Daoy (cell line): ENCODE measurements at regions not wholly inside any gene's neighbourhood (a gene's known extent, or its start where the extent isn't known, plus 50 kb on each side); places are given as distances from the start of the nearest gene placed in this dataset.
"Not testable (repeated sequence)": the region's sequence is repeated elsewhere in the genome, so short reads cannot be mapped to it uniquely, and the experiment has no call there.

Experiments
- DNase-seq: peaks from one replicate; pipeline ENCODE4 v3.0.0-alpha.2; 2015; ENCODE audit warnings: low read depth

DNA sequence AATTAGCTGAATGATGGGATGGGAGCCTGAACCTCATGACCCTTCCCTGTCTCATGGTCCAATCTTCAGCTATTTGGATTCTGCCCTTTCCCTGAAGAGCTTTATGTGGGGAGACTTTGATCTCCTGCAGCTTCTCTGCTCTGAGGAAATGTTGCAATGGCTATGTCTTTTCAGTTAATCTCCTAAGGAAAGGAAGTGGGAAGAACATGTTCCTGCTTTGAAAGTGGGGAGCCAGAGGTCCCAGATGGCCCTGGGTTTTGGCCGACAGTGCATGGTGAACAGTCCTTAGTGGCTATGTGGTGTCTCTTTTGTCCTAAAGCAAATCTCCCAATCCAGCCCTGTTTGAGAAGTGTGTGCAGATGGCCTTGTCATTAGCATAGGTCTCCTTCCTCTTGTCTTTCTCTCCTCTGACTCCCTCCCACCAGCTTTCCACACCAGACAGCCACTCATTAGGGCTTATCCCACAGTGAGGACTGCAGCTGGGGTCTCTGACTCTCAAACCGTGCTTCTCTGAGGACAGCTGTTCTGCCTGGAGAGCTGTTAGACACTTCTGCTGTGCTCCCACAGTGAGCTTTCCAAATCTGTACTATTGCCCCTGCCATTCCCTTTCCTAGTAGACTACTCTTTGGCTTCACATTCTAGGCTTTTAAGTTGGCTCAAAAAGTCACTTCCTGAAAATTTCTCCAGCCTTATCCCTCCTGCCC is 365.8 kb upstream of the UMPS start:
- no peak for DNase-seq

DNA sequence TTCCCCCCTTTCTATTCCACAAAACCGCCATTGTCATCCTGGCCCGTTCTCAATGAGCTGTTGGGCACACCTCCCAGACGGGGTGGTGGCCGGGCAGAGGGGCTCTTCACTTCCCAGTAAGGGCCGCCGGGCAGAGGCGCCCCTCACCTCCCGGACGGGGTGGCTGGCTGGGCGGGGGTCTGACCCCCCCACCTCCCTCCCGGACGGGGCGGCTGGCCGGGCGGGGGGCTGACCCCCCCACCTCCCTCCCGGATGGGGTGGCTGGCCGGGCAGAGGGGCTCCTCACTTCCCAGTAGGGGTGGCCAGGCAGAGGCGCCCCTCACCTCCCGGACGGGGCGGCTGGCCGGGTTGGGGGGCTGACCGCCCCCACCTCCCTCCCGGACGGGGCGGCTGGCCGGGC is 363.6 kb upstream of the UMPS start:
- not testable (repeated sequence) for DNase-seq

DNA sequence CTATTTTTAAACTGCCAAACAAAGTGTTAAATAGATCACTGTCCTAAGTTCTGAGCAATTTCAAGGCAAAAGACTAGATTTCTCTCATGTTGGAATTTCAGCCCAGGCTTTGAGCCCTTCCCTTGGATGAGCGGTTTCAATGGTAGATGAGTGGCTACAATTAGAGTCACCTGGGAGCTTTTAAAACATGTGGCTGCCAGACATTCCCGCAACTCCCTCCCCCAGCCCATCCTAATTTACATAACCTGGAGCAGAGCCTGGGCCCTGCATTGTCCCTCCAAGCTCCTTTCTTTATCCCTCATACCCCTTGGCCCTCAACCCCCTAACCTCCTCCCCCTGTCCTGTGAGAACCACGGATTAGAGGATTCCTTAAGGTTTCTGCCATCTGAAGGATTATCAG is 357.5 kb upstream of the UMPS start:
- DNase-seq: no peak

DNA sequence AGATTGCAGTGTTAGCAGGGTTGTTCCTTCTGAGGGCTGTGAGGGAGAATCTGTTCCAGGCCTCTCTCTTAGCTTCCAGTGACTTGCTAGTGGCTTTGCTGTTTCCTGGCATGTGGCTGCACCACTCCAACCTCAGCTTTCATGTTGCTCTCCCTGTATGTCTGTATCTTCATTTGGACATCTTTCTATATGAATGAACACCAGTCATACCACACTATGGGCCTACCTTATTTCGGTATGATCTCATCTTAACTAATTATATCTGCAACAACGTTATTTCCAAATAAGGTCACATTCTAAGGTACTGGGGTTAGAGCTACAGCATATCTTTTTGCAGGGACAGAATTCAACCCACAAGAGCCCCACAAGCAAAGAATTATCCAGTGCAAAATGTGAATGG is 356.7 kb upstream of the UMPS start:
- DNase-seq: no peak

DNA sequence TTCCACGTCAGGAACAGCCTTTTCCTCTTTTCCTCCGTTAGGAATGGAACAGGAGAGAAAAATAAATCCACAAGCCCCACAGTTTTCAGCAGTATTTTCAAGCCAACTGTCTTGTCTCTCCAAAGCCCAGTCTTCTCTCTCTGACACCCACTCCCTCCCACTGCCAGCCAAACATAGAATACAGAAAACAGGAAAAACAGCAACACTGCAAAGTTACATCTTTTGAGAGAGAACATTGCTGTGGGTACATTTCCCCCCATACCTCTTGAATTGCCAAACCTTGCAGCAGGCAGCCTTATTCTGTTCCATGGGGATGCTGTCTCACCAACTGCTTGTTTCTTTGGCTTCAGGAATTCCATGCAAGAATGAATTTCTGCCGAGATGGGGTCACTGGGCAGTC is 355.7 kb upstream of the UMPS start:
- no peak for DNase-seq

DNA sequence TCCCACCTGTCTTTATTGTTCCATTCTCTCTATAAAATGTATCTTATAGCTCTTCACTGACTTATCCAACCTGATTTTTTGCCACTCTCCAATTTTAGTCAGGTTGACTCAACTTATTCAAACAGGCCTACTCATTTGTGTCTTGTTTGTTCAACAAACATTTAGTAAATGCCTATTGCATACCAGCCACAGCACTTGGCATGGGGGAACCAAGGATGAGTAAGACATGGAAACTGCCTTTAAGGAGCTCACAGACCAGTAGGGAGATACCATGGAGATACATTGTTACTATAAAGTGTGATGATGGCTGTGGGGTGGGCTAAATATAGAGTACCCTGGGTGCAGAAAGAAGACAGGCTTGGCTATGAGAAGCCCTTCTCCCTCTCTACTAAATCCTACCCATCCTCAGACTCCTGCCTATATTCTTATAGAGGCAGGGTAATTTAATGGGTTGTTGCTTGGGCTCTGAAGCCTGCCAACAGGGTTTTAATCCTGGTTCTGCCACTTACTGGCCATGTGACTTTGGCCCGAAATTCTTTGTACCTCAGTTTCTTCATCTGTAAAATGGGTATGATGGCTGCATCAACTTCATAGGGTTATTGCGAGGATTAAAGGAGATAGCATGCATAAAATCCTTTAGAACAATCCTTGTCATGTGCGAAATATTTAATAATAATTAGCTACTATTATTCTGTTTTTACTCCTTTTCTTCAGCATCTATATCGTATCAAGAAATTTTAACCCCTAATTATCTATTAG is 348.5 kb upstream of the UMPS start:
- no peak for DNase-seq

DNA sequence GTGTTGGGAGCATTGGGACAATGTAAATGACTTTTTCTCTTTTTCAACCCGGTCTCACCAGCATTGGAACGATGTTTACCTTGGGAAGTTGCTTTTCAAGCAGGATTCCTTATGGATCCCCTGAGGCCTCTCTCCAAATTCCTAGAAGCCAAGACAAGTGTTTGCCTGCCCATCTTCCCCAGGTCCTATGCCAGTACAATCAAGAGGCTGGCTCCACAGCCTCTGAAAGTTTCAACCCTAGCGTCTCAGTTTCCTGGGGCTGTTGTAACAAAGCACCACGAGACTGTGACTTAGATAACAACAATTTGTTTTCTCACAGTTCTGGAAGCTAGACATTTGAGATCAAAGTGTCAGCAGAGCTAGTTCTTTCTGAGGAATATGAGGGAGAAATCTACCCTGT is 347.2 kb upstream of the UMPS start:
- DNase-seq: no peak

DNA sequence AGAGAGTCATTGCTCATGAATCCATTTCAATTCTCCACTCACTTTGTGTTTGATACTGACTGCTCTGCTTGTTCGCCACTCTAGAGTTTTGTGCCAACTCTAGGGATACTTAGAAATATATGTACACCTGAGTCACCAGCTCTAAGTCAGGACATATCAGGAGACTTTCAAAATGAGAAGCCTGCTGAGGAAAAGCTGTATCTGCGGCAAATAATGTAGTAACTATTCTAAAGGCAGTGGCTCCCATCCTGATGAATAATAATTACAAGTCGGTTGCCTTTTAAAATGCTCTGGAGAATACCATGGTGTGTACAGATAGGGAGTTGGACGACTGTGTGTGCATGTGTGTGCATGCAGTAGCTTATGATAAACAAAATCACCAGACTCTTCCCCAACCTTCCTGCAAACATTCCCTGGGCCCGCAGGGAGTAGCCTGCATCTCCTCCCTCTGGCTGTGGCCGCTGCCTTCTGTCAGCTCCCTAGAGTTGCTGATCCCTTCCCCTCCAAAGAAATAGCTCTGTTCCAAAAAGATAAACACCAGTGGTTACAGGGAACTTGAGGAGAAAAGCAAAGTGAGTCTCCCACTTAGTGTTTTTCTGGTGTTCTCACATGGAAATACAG is 346.3 kb upstream of the UMPS start:
- DNase-seq: no peak

DNA sequence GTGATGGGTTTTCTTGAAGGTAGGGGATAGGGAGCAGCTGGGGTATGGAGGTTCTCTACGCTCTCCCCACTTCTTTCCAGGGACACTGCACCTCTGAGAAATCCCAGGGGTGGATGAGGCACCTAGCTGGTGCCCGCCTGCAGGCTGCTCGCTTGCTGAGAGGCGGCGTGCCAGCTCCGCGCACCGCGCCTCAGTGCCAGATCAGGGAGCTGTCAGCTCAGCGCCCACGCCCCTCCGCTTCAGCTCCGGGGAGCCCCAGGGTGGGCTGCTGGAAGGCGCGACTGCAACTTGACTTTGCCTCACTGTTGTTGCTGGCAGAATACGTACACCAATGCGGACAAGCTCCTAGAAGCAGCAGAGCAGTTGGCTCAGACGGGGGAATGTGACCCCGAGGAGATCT is 345.7 kb upstream of the UMPS start:
- DNase-seq: no peak

DNA sequence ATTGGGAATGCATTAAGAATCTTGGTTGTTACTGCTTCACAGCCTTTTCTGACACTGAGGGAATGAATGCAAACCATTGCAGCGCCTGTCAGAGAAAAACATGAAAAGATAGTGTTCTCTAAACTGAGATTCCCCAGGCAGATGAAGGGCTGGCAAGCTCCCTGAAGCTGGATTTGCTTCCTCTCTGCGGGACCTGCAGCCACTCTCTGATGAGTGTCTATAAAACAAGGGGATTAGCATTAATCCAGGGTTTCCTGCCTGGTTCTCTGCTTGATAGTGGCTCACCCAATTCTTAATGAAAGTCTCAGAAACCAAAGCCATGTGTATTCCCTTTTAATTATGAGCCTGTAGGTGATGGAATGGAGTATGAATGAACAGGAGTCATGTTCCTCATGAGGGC is 344.3 kb upstream of the UMPS start:
- DNase-seq: no peak

DNA sequence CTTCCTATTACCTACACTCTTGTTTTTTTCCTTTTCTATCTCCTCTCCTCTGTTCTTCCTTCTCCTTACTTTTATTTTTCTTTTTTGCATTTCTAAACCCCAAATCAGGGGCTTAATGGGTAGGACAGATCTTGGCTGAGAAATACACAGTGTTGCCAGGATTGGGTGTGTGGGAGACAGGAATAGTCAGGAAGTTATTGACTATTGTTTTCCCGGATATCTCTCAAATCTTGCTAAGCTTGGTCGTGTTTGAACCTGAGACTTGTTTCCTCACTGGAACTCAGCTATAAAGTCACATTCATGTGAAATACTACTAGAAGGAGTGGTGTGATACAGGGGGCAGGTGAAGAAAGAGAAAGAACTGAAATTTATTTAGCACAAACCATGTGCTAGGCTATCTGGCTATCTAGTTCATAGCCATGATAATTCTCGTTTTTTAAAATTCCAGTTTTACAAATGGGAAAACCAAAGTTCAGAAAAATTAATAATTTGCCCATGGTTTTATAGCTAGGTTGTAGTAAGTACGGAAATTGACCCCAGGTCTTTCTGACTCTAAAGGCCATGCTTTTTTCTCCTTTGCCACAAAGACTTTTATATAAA is 343.2 kb upstream of the UMPS start:
- DNase-seq: no peak

DNA sequence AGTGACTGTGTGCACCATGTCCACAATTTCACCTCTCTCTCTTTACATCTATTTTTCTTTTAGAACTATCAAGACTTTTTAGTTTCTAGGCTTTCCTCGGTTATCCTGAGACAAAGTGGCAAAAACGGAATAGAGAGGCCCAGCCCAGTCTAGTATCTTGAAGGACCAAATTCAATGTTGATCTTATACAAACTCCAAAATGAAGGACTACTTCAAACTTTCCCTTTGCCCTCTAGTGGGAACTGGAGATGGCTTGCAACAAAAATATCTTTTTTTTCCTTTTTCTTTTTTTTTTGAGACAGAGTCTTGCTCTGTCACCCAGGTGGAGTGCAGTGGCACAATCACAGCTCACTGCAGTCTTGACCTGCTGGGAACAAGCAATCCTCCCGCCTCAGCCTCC is 338.5 kb upstream of the UMPS start:
- no peak for DNase-seq

DNA sequence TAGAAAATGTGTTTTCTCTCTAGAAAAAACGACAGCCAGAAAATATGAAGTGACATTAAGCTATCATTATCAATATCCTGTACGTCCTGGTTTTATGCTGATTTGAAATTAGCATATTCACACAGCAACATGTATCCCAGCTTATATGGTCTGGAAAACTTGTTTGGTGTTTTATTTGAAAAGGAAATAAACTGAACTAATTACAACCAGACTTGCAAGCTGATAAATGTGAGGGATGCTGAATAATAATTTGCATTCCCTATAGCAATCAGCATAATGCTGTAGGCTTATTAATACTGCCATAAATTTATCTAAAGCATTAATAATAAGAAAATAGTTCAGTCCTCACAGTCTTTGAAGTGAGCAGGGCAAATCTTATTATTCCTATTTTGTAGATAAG is 336.9 kb upstream of the UMPS start:
- no peak for DNase-seq

DNA sequence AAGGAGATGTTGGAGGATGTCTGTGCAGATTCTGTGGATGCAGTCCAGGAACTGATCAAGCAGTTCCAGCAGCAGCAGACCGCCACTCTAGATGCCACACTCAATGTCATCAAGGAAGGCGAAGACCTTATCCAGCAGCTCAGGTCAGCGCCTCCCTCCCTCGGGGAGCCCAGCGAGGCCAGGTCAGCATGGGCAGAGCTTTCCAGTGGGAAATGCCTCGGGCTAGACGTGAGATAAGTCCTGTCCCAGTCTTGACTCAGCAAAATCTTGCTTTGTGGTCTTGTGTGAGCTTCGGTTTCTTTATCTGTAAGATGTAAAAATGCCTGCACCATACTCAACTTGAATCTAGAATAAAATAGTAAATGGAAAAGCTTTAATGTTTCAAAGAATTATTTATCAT is 335.1 kb upstream of the UMPS start:
- DNase-seq: no peak

DNA sequence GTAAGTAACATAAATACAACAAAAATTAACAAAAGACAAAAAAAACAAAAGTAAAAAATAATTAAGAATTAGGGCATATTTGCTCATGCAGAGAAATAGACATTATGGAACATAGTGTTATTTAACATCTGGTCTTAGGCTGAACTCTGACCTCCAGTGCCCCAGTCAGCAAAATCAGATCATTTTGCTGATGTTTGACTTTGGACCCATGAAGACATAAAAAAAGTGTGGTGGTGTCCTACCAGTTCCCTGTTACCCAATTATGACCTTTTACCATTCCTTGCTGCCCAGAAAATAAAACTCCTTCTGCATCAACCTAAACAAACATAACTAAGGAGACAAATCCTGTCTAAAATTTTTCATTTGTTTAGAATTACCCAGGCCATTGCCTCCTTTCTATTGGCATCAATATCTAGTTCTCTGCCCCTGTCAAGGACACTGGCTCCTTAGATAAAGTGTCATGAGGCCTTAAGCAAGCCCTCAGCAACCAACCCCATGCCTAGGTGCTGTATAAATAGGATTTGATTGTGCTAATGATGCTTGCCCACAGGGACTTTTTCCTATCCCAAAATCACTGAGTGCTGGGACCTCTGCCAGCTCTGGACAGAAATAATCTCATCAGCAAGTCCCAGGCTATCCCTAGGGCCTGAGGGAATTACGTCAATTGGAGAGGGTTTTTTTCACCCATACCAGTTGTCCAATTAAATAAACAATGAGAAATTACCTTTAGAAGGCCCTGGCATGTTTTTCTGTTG is 334.5 kb upstream of the UMPS start:
- DNase-seq: no peak

DNA sequence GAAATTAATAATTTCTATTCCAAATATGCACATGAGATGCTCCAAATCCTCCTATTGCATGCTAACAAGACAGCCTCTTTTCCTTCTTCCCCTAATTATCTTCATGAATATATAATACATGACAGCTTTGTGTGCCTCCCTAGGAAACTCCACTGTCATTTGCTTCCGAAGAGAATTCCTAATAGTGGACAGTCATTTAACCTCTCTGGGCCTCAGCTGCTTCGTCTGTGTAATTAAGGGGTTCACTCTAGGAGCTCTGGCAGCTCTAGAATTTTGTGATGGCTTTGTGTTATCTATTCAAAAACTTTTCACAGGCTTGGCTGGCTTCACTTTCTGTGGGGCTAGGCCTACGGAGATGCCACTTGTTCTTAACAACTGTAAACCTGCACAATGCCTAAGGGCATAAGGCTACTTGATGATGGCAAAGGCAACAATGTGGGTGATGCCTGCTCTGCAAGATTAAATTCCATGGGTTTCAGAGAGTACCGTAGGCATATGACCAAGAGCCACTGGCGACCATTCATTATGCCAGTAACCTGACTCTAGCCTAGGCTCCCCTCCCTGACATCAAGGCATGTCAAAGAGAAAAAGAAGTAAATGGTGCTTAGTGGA is 333.8 kb upstream of the UMPS start:
- no peak for DNase-seq

DNA sequence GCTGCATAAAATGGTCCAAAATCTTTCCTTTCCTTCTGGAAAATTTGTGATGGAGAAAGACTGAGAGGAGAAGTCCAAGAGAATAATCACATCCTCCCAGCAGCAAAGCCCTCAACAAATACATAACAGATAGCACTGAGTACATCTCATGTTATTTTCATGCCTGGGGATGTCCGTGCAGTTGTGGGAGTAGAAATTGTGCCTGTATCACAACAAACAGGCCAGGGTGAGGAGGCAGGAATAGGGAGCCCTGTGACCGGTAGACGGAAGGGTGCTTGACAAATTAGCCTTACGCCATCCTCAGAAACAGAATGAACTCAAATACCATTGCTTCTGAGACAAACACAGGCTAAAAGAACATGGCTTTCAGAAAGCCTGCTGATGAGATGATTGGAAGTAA is 333.2 kb upstream of the UMPS start:
- DNase-seq: no peak

DNA sequence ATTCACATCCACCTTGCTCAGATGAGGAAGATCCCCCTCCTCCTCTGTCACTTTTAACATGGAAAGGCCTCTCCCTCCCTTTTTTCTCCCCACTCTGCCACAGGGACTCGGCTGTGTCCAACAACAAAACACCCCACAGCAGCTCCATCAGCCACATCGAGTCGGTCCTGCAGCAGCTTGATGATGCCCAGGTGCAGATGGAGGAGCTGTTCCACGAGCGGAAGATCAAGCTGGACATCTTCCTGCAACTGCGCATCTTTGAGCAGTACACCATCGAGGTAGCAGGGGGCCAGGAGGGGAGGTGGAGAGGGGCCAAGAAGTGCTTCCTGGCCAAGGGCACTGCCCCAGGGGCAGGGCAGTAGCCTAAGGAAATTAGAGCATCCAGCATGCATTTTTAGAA is 331.7 kb upstream of the UMPS start:
- DNase-seq: no peak

DNA sequence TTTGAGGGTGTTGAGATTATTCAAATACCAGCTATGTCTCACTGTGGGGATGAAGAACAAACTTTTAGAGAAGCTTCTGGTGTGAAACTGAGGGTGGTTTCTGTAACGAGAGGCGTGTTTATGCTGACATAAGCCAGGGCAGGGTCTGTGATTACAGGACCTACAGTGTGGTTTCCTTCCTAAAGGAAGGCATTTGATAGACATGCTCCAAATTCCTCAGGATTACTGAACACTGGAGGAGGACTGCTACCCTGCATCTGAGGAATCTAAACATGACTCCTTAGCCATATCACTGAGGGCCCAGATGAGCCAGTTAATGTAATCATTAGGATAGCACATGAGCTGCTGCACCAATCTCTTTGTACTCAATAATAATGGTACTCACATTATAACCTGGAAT is 328.4 kb upstream of the UMPS start:
- no peak for DNase-seq

DNA sequence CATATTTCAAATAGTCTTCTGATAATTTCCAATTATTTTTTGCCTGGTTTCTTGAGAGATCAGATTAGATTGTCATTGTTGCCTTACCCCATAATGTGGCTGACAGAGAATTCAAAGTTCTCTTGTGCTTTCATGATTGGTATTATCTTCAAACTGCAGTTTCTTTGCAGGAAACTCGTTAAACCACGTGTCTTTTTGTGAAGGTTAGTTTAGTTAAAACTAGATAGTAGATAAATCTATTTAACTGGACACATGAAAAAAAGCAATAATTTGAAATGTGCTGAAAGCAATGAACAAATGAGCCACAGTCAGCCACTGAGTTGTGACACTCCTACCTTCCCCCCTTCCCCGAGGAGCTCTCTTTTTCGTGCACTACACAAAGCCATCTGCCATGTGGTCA is 327.5 kb upstream of the UMPS start:
- no peak for DNase-seq

DNA sequence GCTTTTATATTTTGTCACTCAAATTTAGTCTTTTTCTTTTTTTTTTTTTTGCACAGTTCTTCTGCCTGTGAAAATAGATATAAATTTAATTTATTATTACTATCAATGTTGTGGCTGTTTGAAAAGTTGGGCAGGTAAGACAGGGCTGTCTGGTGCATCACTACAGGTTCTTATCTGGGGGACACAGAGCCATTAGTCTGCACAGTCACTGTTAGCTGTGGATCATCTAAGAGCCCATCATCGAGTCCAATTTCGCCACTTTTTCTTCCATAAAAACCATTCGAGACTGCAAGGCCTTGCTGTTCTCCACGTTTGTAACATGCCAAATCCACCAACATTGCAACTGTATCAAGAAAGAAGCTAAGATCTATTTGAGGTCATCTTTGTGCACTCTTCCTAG is 325.6 kb upstream of the UMPS start:
- no peak for DNase-seq

DNA sequence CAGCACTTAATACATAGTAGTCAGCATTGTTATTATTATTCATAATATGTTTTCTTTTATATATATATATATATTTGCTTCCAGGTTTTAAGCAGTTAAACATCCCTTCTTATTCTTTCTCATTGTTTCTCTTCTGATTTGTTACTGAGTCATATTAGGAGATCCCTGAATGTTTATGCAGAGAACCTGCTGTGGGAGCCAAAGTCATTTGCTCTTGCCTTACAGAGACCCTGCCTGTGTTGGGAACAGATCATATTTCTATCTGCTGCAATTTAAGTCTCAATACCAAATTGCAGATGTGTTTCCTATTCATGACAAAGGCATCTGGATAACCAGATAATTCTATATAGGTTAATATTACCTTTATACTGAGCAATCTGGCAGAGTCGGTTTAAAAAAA is 323.0 kb upstream of the UMPS start:
- peak; percentile 21 for DNase-seq
